Heart right ventricle (tissue), 16 donors: ENCODE measurements at regions not wholly inside any gene's neighbourhood (a gene's known extent, or its start where the extent isn't known, plus 50 kb on each side); places are given as distances from the start of the nearest gene placed in this dataset.

ENCODE experiments used
- ATAC-seq, 8 donors: fragments of 200-7000 bp; cut with Tn5 transposase; one replicate each; pipeline ENCODE4 v1.9.1; 2020; ENCODE audit warnings: mild to moderate bottlenecking in 8 of 8, moderate library complexity in 8 of 8, moderate number of reproducible peaks in 1 of 8
- DNase-seq, 2 donors: peaks; one replicate each; pipeline ENCODE4 v3.0.0-alpha.2; 2020
- H3K27ac ChIP-seq, 10 donors: fragments of 200-600 bp; sonication (generic) in 2 of 10; one replicate each; pipeline versions ENCODE4 v1.5.0 to v1.8.0; 2020 to 2022; ENCODE audit warnings: mild to moderate bottlenecking in 3 of 10
- H3K27me3 ChIP-seq, 7 donors: fragments of 200-600 bp; one replicate each; pipeline ENCODE4 v1.8.0; 2021 to 2022; ENCODE audit warnings: mild to moderate bottlenecking in 2 of 7
- H3K36me3 ChIP-seq, 9 donors: fragments of 200-600 bp; sonication (generic) in 1 of 9; one replicate each; pipeline versions ENCODE4 v1.5.0 to v1.8.0; 2020 to 2022; ENCODE audit warnings: mild to moderate bottlenecking in 2 of 9
- H3K4me1 ChIP-seq, 9 donors: fragments of 200-600 bp; sonication (generic) in 1 of 9; one replicate each; pipeline versions ENCODE4 v1.5.0 to v1.8.0; 2020 to 2022; ENCODE audit warnings: mild to moderate bottlenecking in 4 of 9
- H3K4me3 ChIP-seq, 10 donors: fragments of 200-600 bp; sonication (generic) in 2 of 10; one replicate each; pipeline versions ENCODE4 v1.5.0 to v1.8.0; 2020 to 2022; ENCODE audit warnings: mild to moderate bottlenecking in 7 of 10, moderate library complexity in 2 of 10
- H3K9me3 ChIP-seq, 11 donors: fragments of 200-600 bp in 10 of 11; sonication (generic) in 2 of 11; one replicate each; pipeline versions ENCODE4 v1.5.0 to v1.8.0; 2013 to 2022; ENCODE audit warnings: mild to moderate bottlenecking in 2 of 11, control low read depth in 1 of 11, moderate library complexity in 1 of 11
- CTCF ChIP-seq, 9 donors: fragments of 200-600 bp; sonication (generic) in 2 of 9; IDR thresholded peaks; one replicate each; pipeline versions ENCODE4 v1.5.0 to v1.8.0; 2021 to 2022; ENCODE audit warnings: antibody characterized with exemption in 9 of 9, mild to moderate bottlenecking in 5 of 9, moderate library complexity in 1 of 9
- WGBS, 2 donors: extraction: QIAGEN DNeasy Blood & Tissue Kit; methylation state at CpG; one replicate each; pipeline ENCODE4 v1.1.7; 2013; ENCODE audit warnings: inconsistent platforms in 1 of 2; 5-methylcytosine and 5-hydroxymethylcytosine counted together
- intact Hi-C, 10 donors: fragments of 100-400 bp; cut with DNase I; formaldehyde crosslinking; loops; one replicate each; pipeline versions ENCODE4 v1.11.1 to v1.14.2; 2022
- donor health status: Arrhythmogenic right ventricular cardiomyopathy.
- donor health status: ischemic (EF 13 %, LVEDD 7.1; RV severe dilation, severe dysfunction).
- donor health status: healthy with polysubstance abuse.
- donor health status: DM: no; HTN: yes; CAD: no.
- donor health status: DM: no; HTN: no; CAD: no.
- donor health status: ischemic (EF 25% LVEDD 6.9; RV normal size, moderate dysfunction).
- donor health status: ischemic (EF 25% LVEDD 5.7; RV mildly dilated, moderate dysfunction).
- donor health status: healthy.
- donor health status: DM: yes; HTN: yes; CAD: no.
- donor health status: Ischemic cardiomyopathy.
- donor health status: ischemic (EF 35%, LVEDD 5.7; RV mildly dilated, moderate dysfunction).
- donor health status: nonischemic (EF 11% LVEDD 7.7; RV severe dilation, severe dysfunction).
- donor health status: DM: yes; HTN: yes; CAD: no.
- donor health status: PGD.
- donor health status: ischemic (EF 29% LVEDD 5.4; RV normal size, mild dysfunction).
- donor health status: nonischemic (EF 23%, LVEDD 6.1; RV moderate dilation, normal function).

GRCh38 chr7:56491636-56492425 is 375.6 kb upstream of the NUPR2 start:
- DNase-seq = no peak
- 61 to 66% methylated on average over 9 of the region's 9 CpGs for WGBS, 2 donors
- intact Hi-C loops = no loop called here
- Histone ChIP-seq H3K27ac (no peak overlapping the region), H3K27me3 (no peaks in the 10 kb centered on the region), H3K4me3 (no peak overlapping the region), H3K4me1 (no peaks in the 10 kb centered on the region), H3K36me3 (no peaks in the 10 kb centered on the region), H3K9me3 (peaks cover 0 to 100% (median 5%) of the 10 kb centered on the region in 11 donors)
- ATAC-seq = no peak
- TF ChIP-seq CTCF (IDR thresholded peaks at IDR 0.05) = no peak

GRCh38 chr7:56483861-56484550 is 367.8 kb upstream of the NUPR2 start:
- H3K9me3 ChIP-seq = peaks cover 0 to 100% (median 68%) of the 10 kb centered on the region in 11 donors

GRCh38 chr7:56483153-56483552 is 366.9 kb upstream of the NUPR2 start:
- intact Hi-C loops = no loop called here
- H3K9me3 ChIP-seq = peaks cover 0 to 100% (median 75%) of the 10 kb centered on the region in 11 donors
- H3K4me3 ChIP-seq = no peak overlapping the region
- 51 to 52% methylated on average over 22 of the region's 22 CpGs for WGBS, 2 donors
- no peak overlapping the region for H3K27ac ChIP-seq
- DNase-seq = no peak
- no peak for ATAC-seq
- no peaks in the 10 kb centered on the region for H3K4me1 ChIP-seq
- no peak for TF ChIP-seq CTCF (IDR thresholded peaks at IDR 0.05)
- no peaks in the 10 kb centered on the region for H3K27me3 ChIP-seq
- H3K36me3 ChIP-seq = no peaks in the 10 kb centered on the region

More at GRCh38 chr7:56483861-56484550, 367.8 kb upstream of the NUPR2 start:
- H3K36me3 ChIP-seq = no peaks in the 10 kb centered on the region
- H3K4me1 ChIP-seq = no peaks in the 10 kb centered on the region
- DNase-seq (no peak), ATAC-seq (no peak)
- WGBS, 2 donors = 57 to 62% methylated on average over 40 of the region's 40 CpGs
- intact Hi-C loops = no loop called here
- H3K27me3 ChIP-seq = no peaks in the 10 kb centered on the region
- H3K27ac ChIP-seq = no peak overlapping the region
- no peak for TF ChIP-seq CTCF (IDR thresholded peaks at IDR 0.05)
- no peak overlapping the region for H3K4me3 ChIP-seq

- Histone ChIP-seq H3K36me3 (no peaks in the 10 kb centered on the region), H3K27me3 (no peaks in the 10 kb centered on the region), H3K27ac (no peak overlapping the region), H3K4me3 (no peak overlapping the region), H3K9me3 (peaks cover 0 to 100% (median 91%) of the 10 kb centered on the region in 11 donors), H3K4me1 (no peaks in the 10 kb centered on the region)
- DNase-seq (no peak), ATAC-seq (no peak)
- no peak for TF ChIP-seq CTCF (IDR thresholded peaks at IDR 0.05)
- intact Hi-C loops = no loop called here
- 50 to 56% methylated on average over 3 of the region's 3 CpGs for WGBS, 2 donors
Measured at GRCh38 chr7:56479748-56480147, 363.5 kb upstream of the NUPR2 start.
